BLaER1 (cell line): ENCODE measurements at regions not wholly inside any gene's neighbourhood (a gene's known extent, or its start where the extent isn't known, plus 50 kb on each side); places are given as distances from the start of the nearest gene placed in this dataset.
"Not testable (repeated sequence)": the region's sequence is repeated elsewhere in the genome, so short reads cannot be mapped to it uniquely, and the experiment has no call there.

Experiments used
- H3K27ac ChIP-seq: shearing (Covaris generic); formaldehyde crosslinking; 2 replicates; pipeline ENCODE4 v1.8.1; 2022
- H3K27me3 ChIP-seq: shearing (Covaris generic); formaldehyde crosslinking; 2 replicates; pipeline ENCODE4 v1.8.1; 2022
- H3K36me3 ChIP-seq: shearing (Covaris generic); formaldehyde crosslinking; 2 replicates; pipeline ENCODE4 v1.8.1; 2022
- H3K4me1 ChIP-seq: shearing (Covaris generic); formaldehyde crosslinking; 2 replicates; pipeline ENCODE4 v1.8.1; 2022
- H3K4me2 ChIP-seq: shearing (Covaris generic); formaldehyde crosslinking; 2 replicates; pipeline ENCODE4 v1.8.1; 2022
- H3K4me3 ChIP-seq: shearing (Covaris generic); formaldehyde crosslinking; 2 replicates; pipeline ENCODE4 v1.8.1; 2022
- H3K9ac ChIP-seq: shearing (Covaris generic); formaldehyde crosslinking; 2 replicates; pipeline ENCODE4 v1.8.1; 2022
- H3K9me3 ChIP-seq: shearing (Covaris generic); formaldehyde crosslinking; 2 replicates; pipeline ENCODE4 v1.8.1; 2022
- H4K20me1 ChIP-seq: shearing (Covaris generic); formaldehyde crosslinking; 2 replicates; pipeline ENCODE4 v1.8.1; 2022
- Cebpa-rat ChIP-seq: shearing (Covaris generic); IDR thresholded peaks from 2 replicates; pipeline ENCODE4 v1.8.1; 2022

- H3K4me2 ChIP-seq: peak overlapping the region; percentile 49
These were observed 164.7 kb upstream of the CCN2 start for GRCh38 chr6:132115714-132116366.

GRCh38 chr6:132114201-132114825 lies 163.1 kb upstream of the CCN2 start:
- Histone ChIP-seq H3K9me3 (peaks cover 19% of the 10 kb centered on the region), H3K27me3 (no peaks in the 10 kb centered on the region), H4K20me1 (no peaks in the 10 kb centered on the region), H3K27ac (no peak overlapping the region), H3K9ac (no peak overlapping the region), H3K36me3 (peaks cover 2% of the 10 kb centered on the region; the same call in 1 of the 2 replicates), H3K4me2 (no peak overlapping the region), H3K4me3 (no peak overlapping the region), H3K4me1 (peaks cover 10% of the 10 kb centered on the region; the same call in 1 of the 2 replicates)
- TF ChIP-seq Cebpa-rat: no peak

More at GRCh38 chr6:132115714-132116366, 164.7 kb upstream of the CCN2 start:
- no peak for TF ChIP-seq Cebpa-rat
- no peak overlapping the region for H3K27ac ChIP-seq
- H3K36me3 ChIP-seq: no peaks in the 10 kb centered on the region
- peaks cover 12% of the 10 kb centered on the region for H3K4me1 ChIP-seq
- H3K4me3 ChIP-seq: no peak overlapping the region; the same call in 1 of the 2 replicates
- peaks cover 4% of the 10 kb centered on the region for H3K9me3 ChIP-seq
- H3K9ac ChIP-seq: no peak overlapping the region
- H3K27me3 ChIP-seq: no peaks in the 10 kb centered on the region
- no peaks in the 10 kb centered on the region for H4K20me1 ChIP-seq

- H3K4me3 ChIP-seq, H3K27ac ChIP-seq, H3K36me3 ChIP-seq, H3K27me3 ChIP-seq, H3K9ac ChIP-seq, H3K4me1 ChIP-seq, H3K4me2 ChIP-seq, H4K20me1 ChIP-seq: not testable (repeated sequence)
- peaks cover 54% of the 10 kb centered on the region for H3K9me3 ChIP-seq
These were observed 158.6 kb upstream of the CCN2 start for GRCh38 chr6:132109752-132110151.

GRCh38 chr6:132107896-132108295 lies 156.7 kb upstream of the CCN2 start:
- no peaks in the 10 kb centered on the region for H3K27me3 ChIP-seq
- no peaks in the 10 kb centered on the region for H4K20me1 ChIP-seq
- no peak overlapping the region for H3K4me2 ChIP-seq
- H3K9me3 ChIP-seq: peaks cover 66% of the 10 kb centered on the region
- no peak overlapping the region for H3K27ac ChIP-seq
- TF ChIP-seq Cebpa-rat: no peak
- H3K36me3 ChIP-seq: peaks cover 3% of the 10 kb centered on the region; the same call in 1 of the 2 replicates
- H3K4me1 ChIP-seq: no peaks in the 10 kb centered on the region
- H3K4me3 ChIP-seq: no peak overlapping the region
- H3K9ac ChIP-seq: no peak overlapping the region

DNA sequence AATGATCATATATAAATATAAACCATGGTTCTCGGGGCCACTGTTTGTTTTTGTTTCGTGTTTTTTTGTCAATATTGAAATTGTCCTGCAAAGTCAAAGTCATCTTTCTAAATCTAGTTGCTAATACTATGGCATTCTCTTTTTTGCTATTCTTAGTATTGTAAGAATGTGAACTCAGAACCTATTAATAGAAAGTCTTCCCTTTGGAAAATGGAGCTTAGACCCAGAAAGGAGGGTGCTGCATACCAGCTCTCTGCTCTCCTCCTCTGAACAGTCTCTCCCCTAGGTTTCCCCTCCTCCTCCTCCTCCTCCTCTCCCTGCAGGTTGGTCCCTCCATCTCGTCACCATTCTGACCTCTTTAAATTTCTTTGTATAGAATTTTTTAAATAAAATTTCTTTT lies 150.4 kb upstream of the CCN2 start:
- no peak overlapping the region for H3K4me2 ChIP-seq
- TF ChIP-seq Cebpa-rat: no peak

DNA sequence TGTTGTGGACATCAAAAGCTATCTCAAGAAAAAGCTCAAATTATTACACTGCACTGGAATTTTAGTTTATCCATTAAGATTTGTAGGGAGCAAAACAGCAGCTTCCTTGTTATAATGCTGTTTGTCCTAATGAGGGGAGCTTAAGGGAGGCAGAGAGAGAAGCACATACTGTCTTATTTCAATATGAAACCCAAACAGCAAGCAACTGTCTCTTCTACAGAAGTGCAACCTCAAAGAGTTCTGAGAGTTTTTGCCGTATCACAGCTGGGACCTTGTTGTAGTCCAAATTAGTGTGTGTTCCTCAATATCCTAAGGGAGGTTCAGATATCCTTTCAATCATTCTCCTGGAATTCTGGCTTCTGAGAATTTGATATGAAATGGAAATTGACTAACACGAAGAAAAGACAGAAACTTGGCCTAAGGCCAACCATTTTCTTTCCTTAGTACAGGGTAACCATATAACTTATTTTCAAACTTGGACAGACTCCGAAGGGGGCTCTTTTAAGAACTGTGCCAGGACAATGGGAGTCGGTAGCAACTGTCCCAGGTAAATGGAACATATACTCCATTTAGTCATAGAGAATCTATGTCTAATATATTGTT lies 149.3 kb upstream of the CCN2 start:
- H3K9ac ChIP-seq: no peak overlapping the region
- no peaks in the 10 kb centered on the region for H3K4me1 ChIP-seq
- H3K4me3 ChIP-seq: no peak overlapping the region
- no peak for TF ChIP-seq Cebpa-rat
- H4K20me1 ChIP-seq: no peaks in the 10 kb centered on the region
- H3K4me2 ChIP-seq: no peak overlapping the region
- H3K27me3 ChIP-seq: no peaks in the 10 kb centered on the region
- no peak overlapping the region for H3K27ac ChIP-seq
- no peaks in the 10 kb centered on the region for H3K36me3 ChIP-seq
- peaks cover 14% of the 10 kb centered on the region for H3K9me3 ChIP-seq

More for the DNA sequence above, 150.4 kb upstream of the CCN2 start:
- Histone ChIP-seq H3K4me3 (no peak overlapping the region), H3K9ac (no peak overlapping the region), H3K27me3 (no peaks in the 10 kb centered on the region), H3K27ac (no peak overlapping the region), H3K9me3 (peaks cover 19% of the 10 kb centered on the region), H3K36me3 (no peaks in the 10 kb centered on the region), H4K20me1 (no peaks in the 10 kb centered on the region), H3K4me1 (no peaks in the 10 kb centered on the region)

GRCh38 chr6:132096996-132097395 lies 145.8 kb upstream of the CCN2 start:
- no peak overlapping the region for H3K9ac ChIP-seq
- no peaks in the 10 kb centered on the region for H3K27me3 ChIP-seq
- no peak overlapping the region for H3K4me2 ChIP-seq
- 0 out of 2 replicates have a peak, but pooled peaks cover 8% of the 10 kb centered on the region for H3K9me3 ChIP-seq
- no peaks in the 10 kb centered on the region for H3K4me1 ChIP-seq
- TF ChIP-seq Cebpa-rat: no peak
- H3K4me3 ChIP-seq: no peak overlapping the region
- H4K20me1 ChIP-seq: no peaks in the 10 kb centered on the region
- no peaks in the 10 kb centered on the region for H3K36me3 ChIP-seq
- H3K27ac ChIP-seq: no peak overlapping the region

GRCh38 chr6:132096245-132096644 lies 145.1 kb upstream of the CCN2 start:
- Histone ChIP-seq H3K27me3 (no peaks in the 10 kb centered on the region), H4K20me1 (no peaks in the 10 kb centered on the region), H3K36me3 (no peaks in the 10 kb centered on the region), H3K4me3 (no peak overlapping the region), H3K27ac (no peak overlapping the region), H3K4me2 (no peak overlapping the region), H3K4me1 (no peaks in the 10 kb centered on the region), H3K9ac (no peak overlapping the region), H3K9me3 (0 out of 2 replicates have a peak, but pooled peaks cover 8% of the 10 kb centered on the region)
- TF ChIP-seq Cebpa-rat: no peak

- H3K27ac ChIP-seq: no peak overlapping the region
- no peak overlapping the region for H3K4me2 ChIP-seq
- H3K9me3 ChIP-seq: peaks cover 3% of the 10 kb centered on the region; the same call in 1 of the 2 replicates
- no peaks in the 10 kb centered on the region for H3K4me1 ChIP-seq
- H3K36me3 ChIP-seq: no peaks in the 10 kb centered on the region
- H3K27me3 ChIP-seq: no peaks in the 10 kb centered on the region
- no peak overlapping the region for H3K9ac ChIP-seq
- H3K4me3 ChIP-seq: no peak overlapping the region
- TF ChIP-seq Cebpa-rat: no peak
- no peaks in the 10 kb centered on the region for H4K20me1 ChIP-seq
These were observed 138.0 kb upstream of the CCN2 start for GRCh38 chr6:132089173-132089572.

GRCh38 chr6:132088150-132088549 lies 137.0 kb upstream of the CCN2 start:
- Histone ChIP-seq H4K20me1 (no peaks in the 10 kb centered on the region), H3K27me3 (no peaks in the 10 kb centered on the region), H3K36me3 (no peaks in the 10 kb centered on the region), H3K9ac (no peak overlapping the region), H3K4me3 (no peak overlapping the region), H3K27ac (no peak overlapping the region), H3K9me3 (peaks cover 3% of the 10 kb centered on the region; the same call in 1 of the 2 replicates), H3K4me1 (no peaks in the 10 kb centered on the region), H3K4me2 (no peak overlapping the region)
- no peak for TF ChIP-seq Cebpa-rat
